ENCODE measurements at regions not wholly inside any gene's neighbourhood (a gene's known extent, or its start where the extent isn't known, plus 50 kb on each side); places are given as distances from the start of the nearest gene placed in this dataset.
A peak's percentile ranks its signal among the peaks of the same experiment; 100 is the strongest.
"Not testable (repeated sequence)": the region's sequence is repeated elsewhere in the genome, so short reads cannot be mapped to it uniquely, and the experiment has no call there.

- no peak for DNase-seq (ENCODE audit: low spot score)
These were observed 79.5 kb upstream of the TSC22D2 start for GRCh38 chr3:150328654-150329040.

- DNase-seq (ENCODE audit: low spot score), result no peak
These were observed 80.1 kb upstream of the TSC22D2 start for GRCh38 chr3:150327678-150328653.

GRCh38 chr3:150324788-150325187 lies 83.3 kb upstream of the TSC22D2 start:
- no peak for DNase-seq (ENCODE audit: low spot score)

GRCh38 chr3:150324245-150324644 lies 83.9 kb upstream of the TSC22D2 start:
- DNase-seq (ENCODE audit: low spot score), result no peak

GRCh38 chr3:150323770-150324169 lies 84.3 kb upstream of the TSC22D2 start:
- no peak for DNase-seq (ENCODE audit: low spot score)

GRCh38 chr3:150323091-150323490 lies 85.0 kb upstream of the TSC22D2 start:
- not testable (repeated sequence) for DNase-seq (ENCODE audit: low spot score)

- not testable (repeated sequence) for DNase-seq (ENCODE audit: low spot score)
These were observed 87.1 kb upstream of the TSC22D2 start for GRCh38 chr3:150320971-150321370.

- peak; percentile 67 for DNase-seq (ENCODE audit: low spot score)
These were observed 88.2 kb upstream of the TSC22D2 start for GRCh38 chr3:150319900-150320299.

- no peak for DNase-seq (ENCODE audit: low spot score)
These were observed 90.6 kb upstream of the TSC22D2 start for GRCh38 chr3:150317469-150317868.

GRCh38 chr3:150315721-150316120 lies 92.4 kb upstream of the TSC22D2 start:
- DNase-seq (ENCODE audit: low spot score), result peak; percentile 35

GRCh38 chr3:150314248-150315004 lies 93.7 kb upstream of the TSC22D2 start:
- no peak for DNase-seq (ENCODE audit: low spot score)

- no peak for DNase-seq (ENCODE audit: low spot score)
These were observed 96.0 kb upstream of the TSC22D2 start for GRCh38 chr3:150312018-150312657.

- DNase-seq (ENCODE audit: low spot score), result no peak
These were observed 96.9 kb upstream of the TSC22D2 start for GRCh38 chr3:150311156-150311555.

GRCh38 chr3:150309557-150309956 lies 98.5 kb upstream of the TSC22D2 start:
- DNase-seq (ENCODE audit: low spot score), result peak; percentile 44

- no peak for DNase-seq (ENCODE audit: low spot score)
These were observed 98.9 kb upstream of the TSC22D2 start for GRCh38 chr3:150309257-150309542.

GRCh38 chr3:150308481-150309256 lies 99.4 kb upstream of the TSC22D2 start:
- no peak for DNase-seq (ENCODE audit: low spot score)

GRCh38 chr3:150308037-150308319 lies 100.1 kb upstream of the TSC22D2 start:
- no peak for DNase-seq (ENCODE audit: low spot score)

- no peak for DNase-seq (ENCODE audit: low spot score)
These were observed 100.6 kb upstream of the TSC22D2 start for GRCh38 chr3:150307311-150308036.

- no peak for DNase-seq (ENCODE audit: low spot score)
These were observed 101.2 kb upstream of the TSC22D2 start for GRCh38 chr3:150306906-150307305.

GRCh38 chr3:150306083-150306482 lies 102.0 kb upstream of the TSC22D2 start:
- no peak for DNase-seq (ENCODE audit: low spot score)

GRCh38 chr3:150303768-150304167 lies 104.3 kb upstream of the TSC22D2 start:
- DNase-seq (ENCODE audit: low spot score), result peak; percentile 38
